ENCODE measurements at regions not wholly inside any gene's neighbourhood (a gene's known extent, or its start where the extent isn't known, plus 50 kb on each side); places are given as distances from the start of the nearest gene placed in this dataset.
"Not testable (repeated sequence)": the region's sequence is repeated elsewhere in the genome, so short reads cannot be mapped to it uniquely, and the experiment has no call there.

DNA sequence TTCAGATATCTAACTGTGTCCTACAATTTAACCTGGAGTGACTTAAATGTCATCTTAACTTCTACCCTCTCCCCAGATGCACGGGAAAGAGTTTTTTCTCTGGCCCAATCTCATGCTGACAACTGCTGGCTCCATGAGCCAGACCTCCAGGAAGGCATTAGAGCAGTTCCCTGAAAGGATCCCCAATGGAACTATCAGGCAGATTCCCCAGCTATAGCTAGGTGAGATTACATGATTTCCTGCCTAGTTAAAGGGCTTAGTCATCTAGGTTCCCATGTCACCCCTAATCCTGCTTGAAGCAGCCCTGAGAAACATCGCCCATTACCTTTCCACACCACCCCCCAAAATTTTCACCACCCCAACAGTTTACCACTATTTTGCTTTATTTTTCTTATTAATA lies 373.5 kb upstream of the TRPC7 start:
- intact Hi-C loops (cut with micrococcal nuclease) = no loop called here
- no peak overlapping the region for H3K27ac Mint-ChIP-seq
- peaks cover 15% of the 10 kb centered on the region for H3K9me3 Mint-ChIP-seq
- POLR2A ChIA-PET = interaction anchor here (0.6 kb wide), 1 partner anchor 56 kb away, joined by 3 read pairs; no protein-coding TSS in a partner anchor
- TF ChIP-seq, protein P1, sequence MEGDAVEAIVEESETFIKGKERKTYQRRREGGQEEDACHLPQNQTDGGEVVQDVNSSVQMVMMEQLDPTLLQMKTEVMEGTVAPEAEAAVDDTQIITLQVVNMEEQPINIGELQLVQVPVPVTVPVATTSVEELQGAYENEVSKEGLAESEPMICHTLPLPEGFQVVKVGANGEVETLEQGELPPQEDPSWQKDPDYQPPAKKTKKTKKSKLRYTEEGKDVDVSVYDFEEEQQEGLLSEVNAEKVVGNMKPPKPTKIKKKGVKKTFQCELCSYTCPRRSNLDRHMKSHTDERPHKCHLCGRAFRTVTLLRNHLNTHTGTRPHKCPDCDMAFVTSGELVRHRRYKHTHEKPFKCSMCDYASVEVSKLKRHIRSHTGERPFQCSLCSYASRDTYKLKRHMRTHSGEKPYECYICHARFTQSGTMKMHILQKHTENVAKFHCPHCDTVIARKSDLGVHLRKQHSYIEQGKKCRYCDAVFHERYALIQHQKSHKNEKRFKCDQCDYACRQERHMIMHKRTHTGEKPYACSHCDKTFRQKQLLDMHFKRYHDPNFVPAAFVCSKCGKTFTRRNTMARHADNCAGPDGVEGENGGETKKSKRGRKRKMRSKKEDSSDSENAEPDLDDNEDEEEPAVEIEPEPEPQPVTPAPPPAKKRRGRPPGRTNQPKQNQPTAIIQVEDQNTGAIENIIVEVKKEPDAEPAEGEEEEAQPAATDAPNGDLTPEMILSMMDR (IDR thresholded peaks at IDR 0.05) = no peak
- no peak for DNase-seq
- H3K27me3 Mint-ChIP-seq = peaks cover 1% of the 10 kb centered on the region
- no peaks in the 10 kb centered on the region for H3K4me1 Mint-ChIP-seq (ENCODE audit: low read depth)
- CTCF ChIA-PET = no interaction called here
- H3K4me3 Mint-ChIP-seq = no peak overlapping the region
- H3K36me3 Mint-ChIP-seq (ENCODE audit: low read depth) = no peaks in the 10 kb centered on the region
- no peak for ATAC-seq

DNA sequence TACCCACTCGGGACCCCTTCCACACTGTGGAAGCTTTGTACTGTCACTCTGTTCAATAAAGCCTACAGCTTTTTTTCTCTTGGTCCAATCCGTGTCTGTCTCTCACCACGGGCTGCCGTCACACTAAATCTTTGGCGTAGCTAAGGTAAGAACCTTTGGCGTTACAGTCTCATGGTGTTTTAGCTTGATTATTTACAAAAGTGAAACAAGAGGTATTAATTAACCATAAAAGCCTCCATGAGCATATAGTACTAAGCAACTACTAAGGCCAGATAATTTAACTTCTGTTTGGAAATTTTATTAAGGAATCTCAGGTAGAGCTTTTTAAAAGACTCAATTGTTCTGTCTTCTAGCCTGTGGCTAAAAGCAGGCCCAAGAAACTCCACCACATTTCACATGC lies 370.7 kb upstream of the TRPC7 start:
- H3K36me3 Mint-ChIP-seq (ENCODE audit: low read depth) = no peaks in the 10 kb centered on the region
- TF ChIP-seq, protein P1 (IDR thresholded peaks at IDR 0.05) = no peak
- no peak for DNase-seq
- H3K4me1 Mint-ChIP-seq (ENCODE audit: low read depth) = no peaks in the 10 kb centered on the region
- POLR2A ChIA-PET = no interaction called here
- intact Hi-C loops (cut with micrococcal nuclease) = no loop called here
- H3K9me3 Mint-ChIP-seq = peaks cover 9% of the 10 kb centered on the region
- no peak overlapping the region for H3K27ac Mint-ChIP-seq
- peaks cover 1% of the 10 kb centered on the region for H3K27me3 Mint-ChIP-seq
- no peak overlapping the region for H3K4me3 Mint-ChIP-seq
- CTCF ChIA-PET = no interaction called here
- no peak for ATAC-seq

DNA sequence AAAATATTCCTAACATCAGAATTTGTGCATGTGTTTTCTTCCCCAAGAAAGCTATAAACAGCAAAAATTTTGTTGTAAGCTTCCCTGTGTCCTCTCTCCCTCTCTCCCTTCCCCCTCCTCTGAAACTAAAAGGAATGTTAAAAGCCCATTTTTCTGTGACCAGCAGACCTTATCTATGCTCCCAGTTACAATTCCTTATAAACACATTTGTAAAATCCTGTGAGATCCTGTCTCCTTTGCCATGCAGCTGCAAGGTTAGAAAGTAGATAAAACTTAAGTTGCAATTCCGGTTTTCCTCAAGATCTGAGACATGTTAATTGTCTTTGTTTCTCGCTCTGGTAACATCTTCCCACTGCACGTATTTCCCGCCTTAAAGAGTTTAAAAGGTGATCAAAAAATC lies 370.3 kb upstream of the TRPC7 start:
- H3K4me3 Mint-ChIP-seq; CTCF ChIA-PET; DNase-seq; H3K27me3 Mint-ChIP-seq; H3K27ac Mint-ChIP-seq; intact Hi-C loops (cut with micrococcal nuclease); H3K4me1 Mint-ChIP-seq (ENCODE audit: low read depth); ATAC-seq; H3K9me3 Mint-ChIP-seq; POLR2A ChIA-PET; H3K36me3 Mint-ChIP-seq (ENCODE audit: low read depth): not testable (repeated sequence)

DNA sequence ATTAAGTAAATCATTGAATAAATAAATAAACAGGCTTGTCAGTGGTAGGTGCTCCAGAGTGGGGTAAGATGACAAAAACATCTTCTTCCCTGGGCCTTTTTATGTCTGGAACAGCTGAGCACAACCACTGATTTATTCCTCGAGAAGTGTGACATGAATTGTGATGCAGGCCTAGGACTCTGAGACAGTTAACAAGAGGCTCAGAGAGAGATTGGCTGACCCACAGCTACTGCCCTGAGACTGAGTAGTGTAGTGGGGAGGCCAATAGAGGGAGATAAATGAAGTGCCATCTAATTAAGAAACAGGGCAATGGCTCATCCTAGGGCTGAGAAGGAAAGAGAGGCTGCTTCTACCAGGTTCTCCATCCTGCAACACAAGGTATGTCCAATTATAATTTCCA lies 369.3 kb upstream of the TRPC7 start:
- H3K27me3 Mint-ChIP-seq = peaks cover 1% of the 10 kb centered on the region
- no peak overlapping the region for H3K27ac Mint-ChIP-seq
- ChIA-PET CTCF (no interaction called here), POLR2A (no interaction called here)
- TF ChIP-seq, protein P1 (IDR thresholded peaks at IDR 0.05) = no peak
- intact Hi-C loops (cut with micrococcal nuclease) = no loop called here
- no peaks in the 10 kb centered on the region for H3K4me1 Mint-ChIP-seq (ENCODE audit: low read depth)
- no peaks in the 10 kb centered on the region for H3K36me3 Mint-ChIP-seq (ENCODE audit: low read depth)
- DNase-seq (no peak), ATAC-seq (no peak)
- no peak overlapping the region for H3K4me3 Mint-ChIP-seq
- H3K9me3 Mint-ChIP-seq = peaks cover 9% of the 10 kb centered on the region

DNA sequence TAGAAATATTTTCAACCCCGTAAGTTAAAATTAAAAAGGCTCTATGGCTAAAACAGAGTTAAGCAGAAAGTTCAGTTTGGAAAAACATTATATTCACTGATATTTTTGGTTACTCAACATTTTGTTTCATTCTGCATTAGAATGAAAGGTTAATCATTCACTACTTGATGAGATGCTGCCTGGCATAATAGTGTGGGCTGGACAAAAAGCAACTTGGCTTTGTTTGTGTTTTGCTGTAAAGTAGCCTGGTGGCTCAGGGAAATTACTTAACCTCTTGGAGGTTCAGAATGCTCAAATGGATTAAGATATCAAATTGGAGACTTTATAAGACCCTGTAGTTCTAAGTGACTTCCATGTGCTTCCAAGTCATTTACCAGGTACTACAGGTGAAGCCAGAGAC lies 367.4 kb upstream of the TRPC7 start:
- POLR2A ChIA-PET = no interaction called here
- H3K27me3 Mint-ChIP-seq = no peaks in the 10 kb centered on the region
- TF ChIP-seq, protein P1 (IDR thresholded peaks at IDR 0.05) = no peak
- H3K9me3 Mint-ChIP-seq = peaks cover under 1% of the 10 kb centered on the region
- no peaks in the 10 kb centered on the region for H3K36me3 Mint-ChIP-seq (ENCODE audit: low read depth)
- no peak overlapping the region for H3K27ac Mint-ChIP-seq
- intact Hi-C loops (cut with micrococcal nuclease) = no loop called here
- H3K4me3 Mint-ChIP-seq = no peak overlapping the region
- ATAC-seq = no peak
- H3K4me1 Mint-ChIP-seq (ENCODE audit: low read depth) = no peaks in the 10 kb centered on the region
- CTCF ChIA-PET = no interaction called here
- no peak for DNase-seq

DNA sequence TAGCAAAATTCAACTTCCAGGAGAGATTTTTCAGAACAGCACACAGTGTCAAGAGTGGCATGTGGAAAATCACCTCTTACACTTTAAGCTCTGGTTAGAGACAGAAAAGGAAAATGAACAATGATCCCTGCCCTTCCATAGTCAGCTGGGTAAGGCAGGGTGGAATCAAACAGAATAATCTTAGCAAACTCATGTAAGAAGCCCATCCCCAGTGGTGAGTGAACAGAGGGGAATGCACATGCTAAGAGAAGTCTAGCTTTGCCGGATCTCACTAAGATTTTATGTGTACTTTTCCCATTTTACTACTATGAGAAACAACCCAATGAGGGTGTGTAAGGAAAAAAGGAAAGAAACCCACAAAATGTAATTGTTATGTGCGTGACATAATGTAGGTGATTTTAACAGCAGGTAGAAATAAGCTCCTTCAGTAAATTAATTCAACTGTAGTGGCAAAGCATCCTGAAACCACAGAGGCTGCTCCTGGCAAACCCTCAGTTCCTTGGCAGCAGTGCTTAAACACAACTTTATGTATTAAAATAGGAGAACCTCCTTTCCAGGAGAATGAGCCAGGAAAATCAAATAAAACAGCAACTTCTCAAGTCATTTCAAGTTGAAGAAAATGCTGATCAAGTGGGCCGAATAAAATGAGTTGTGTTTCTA lies 366.0 kb upstream of the TRPC7 start:
- DNase-seq = no peak

More for the DNA sequence above, 366.0 kb upstream of the TRPC7 start:
- no peaks in the 10 kb centered on the region for H3K27me3 Mint-ChIP-seq
- H3K36me3 Mint-ChIP-seq (ENCODE audit: low read depth) = no peaks in the 10 kb centered on the region
- H3K4me3 Mint-ChIP-seq = no peak overlapping the region
- H3K9me3 Mint-ChIP-seq = no peaks in the 10 kb centered on the region
- H3K27ac Mint-ChIP-seq = no peak overlapping the region
- TF ChIP-seq, protein P1 (IDR thresholded peaks at IDR 0.05) = no peak
- ChIA-PET POLR2A (no interaction called here), CTCF (no interaction called here)
- intact Hi-C loops (cut with micrococcal nuclease) = no loop called here
- no peaks in the 10 kb centered on the region for H3K4me1 Mint-ChIP-seq (ENCODE audit: low read depth)
- ATAC-seq = no peak
